Hepatocyte (in vitro differentiated cells): ENCODE measurements at regions not wholly inside any gene's neighbourhood (a gene's known extent, or its start where the extent isn't known, plus 50 kb on each side); places are given as distances from the start of the nearest gene placed in this dataset.
A peak's percentile ranks its signal among the peaks of the same experiment; 100 is the strongest.

Source experiments
- DNase-seq: peaks from one replicate; pipeline ENCODE4 v3.0.0-alpha.2; 2016; ENCODE audit warnings: low spot score
- H2AFZ ChIP-seq: fragments of 200-600 bp; sonication (generic); 2 replicates; pipeline ENCODE4 v1.6.0; 2016; ENCODE audit warnings: antibody characterized with exemption, mild to moderate bottlenecking
- H3K27ac ChIP-seq: fragments of 200-600 bp; sonication (generic); 2 replicates; pipeline ENCODE4 v1.5.1; 2016; ENCODE audit warnings: mild to moderate bottlenecking
- H3K27me3 ChIP-seq: fragments of 200-600 bp; sonication (generic); 2 replicates; pipeline ENCODE4 v1.6.1; 2016
- H3K36me3 ChIP-seq: fragments of 200-600 bp; sonication (generic); replicated peaks from 2 replicates; pipeline ENCODE4 v1.5.1; 2016; ENCODE audit warnings: low read depth; ENCODE audit not compliant: insufficient read depth
- H3K4me1 ChIP-seq: fragments of 200-600 bp; sonication (generic); 2 replicates; pipeline ENCODE4 v1.5.1; 2016; ENCODE audit warnings: mild to moderate bottlenecking, moderate library complexity; ENCODE audit not compliant: insufficient read depth
- H3K4me2 ChIP-seq: fragments of 200-600 bp; sonication (generic); 2 replicates; pipeline ENCODE4 v1.6.0; 2016
- H3K4me3 ChIP-seq: fragments of 200-600 bp; sonication (generic); 2 replicates; pipeline ENCODE4 v1.5.1; 2016; ENCODE audit warnings: mild to moderate bottlenecking
- H3K79me2 ChIP-seq: fragments of 200-600 bp; sonication (generic); 2 replicates; pipeline ENCODE4 v1.6.0; 2017; ENCODE audit warnings: mild to moderate bottlenecking
- H3K9me2 ChIP-seq: fragments of 200-600 bp; sonication (generic); replicated peaks from 2 replicates; pipeline ENCODE4 v1.6.0; 2017; ENCODE audit warnings: mild to moderate bottlenecking; ENCODE audit not compliant: insufficient read depth
- H3K9me3 ChIP-seq: fragments of 200-600 bp; sonication (generic); 2 replicates; pipeline ENCODE4 v1.5.1; 2016; ENCODE audit warnings: low read depth, mild to moderate bottlenecking
- H4K20me1 ChIP-seq: fragments of 200-600 bp; sonication (generic); 2 replicates; pipeline ENCODE4 v1.6.0; 2016; ENCODE audit warnings: mild to moderate bottlenecking; ENCODE audit not compliant: insufficient read depth, poor library complexity, severe bottlenecking
- CTCF ChIP-seq: fragments of 200-600 bp; sonication (generic); IDR thresholded peaks from 2 replicates; pipeline ENCODE4 v1.5.1; 2016; ENCODE audit warnings: antibody characterized with exemption, mild to moderate bottlenecking; ENCODE audit not compliant: poor library complexity
- EZH2 ChIP-seq: fragments of 200-600 bp; sonication (generic); IDR thresholded peaks from 2 replicates; pipeline ENCODE4 v1.6.1; 2016; ENCODE audit warnings: antibody characterized with exemption, mild to moderate bottlenecking, borderline replicate concordance
- EZH2phosphoT487 ChIP-seq: fragments of 200-600 bp; sonication (generic); IDR thresholded peaks from one replicate; pipeline ENCODE4 v1.6.1; 2018; ENCODE audit warnings: antibody characterized with exemption, mild to moderate bottlenecking, low read depth, moderate library complexity; ENCODE audit not compliant: unreplicated experiment, severe bottlenecking
- WGBS: methylation state at CpG from one replicate; pipeline ENCODE4 v1.1.6; 2016; ENCODE audit warnings: low lambda C conversion rate; ENCODE audit errors: missing lambda C conversion rate; 5-methylcytosine and 5-hydroxymethylcytosine counted together

GRCh38 chr4:177789610-177790009 lies 347.4 kb upstream of the AGA start:
- 71% methylated on average over 4 of the region's 4 CpGs for WGBS
- H2AFZ ChIP-seq = peak overlapping the region; percentile 63
- no peaks in the 10 kb centered on the region for H3K9me2 ChIP-seq
- peak overlapping the region; percentile 61 for H3K4me2 ChIP-seq
- TF ChIP-seq EZH2 = no peak
- no peak for TF ChIP-seq CTCF
- TF ChIP-seq EZH2phosphoT487 = no peak
- H3K36me3 ChIP-seq = no peaks in the 10 kb centered on the region
- H4K20me1 ChIP-seq = no peaks in the 10 kb centered on the region
- H3K4me1 ChIP-seq = peaks cover 20% of the 10 kb centered on the region
- H3K27ac ChIP-seq = peak overlapping the region; percentile 81
- H3K4me3 ChIP-seq = no peak overlapping the region
- no peaks in the 10 kb centered on the region for H3K9me3 ChIP-seq
- no peaks in the 10 kb centered on the region for H3K27me3 ChIP-seq
- DNase-seq = no peak
- no peaks in the 10 kb centered on the region for H3K79me2 ChIP-seq

GRCh38 chr4:177791188-177791587 lies 349.0 kb upstream of the AGA start:
- no peak overlapping the region for H3K4me2 ChIP-seq
- no peak for DNase-seq
- no peaks in the 10 kb centered on the region for H3K9me3 ChIP-seq
- H4K20me1 ChIP-seq = no peaks in the 10 kb centered on the region
- no peaks in the 10 kb centered on the region for H3K36me3 ChIP-seq
- H3K9me2 ChIP-seq = no peaks in the 10 kb centered on the region
- WGBS = 91% methylated on average over 4 of the region's 4 CpGs
- peaks cover 20% of the 10 kb centered on the region for H3K4me1 ChIP-seq
- TF ChIP-seq CTCF (no peak), EZH2 (no peak), EZH2phosphoT487 (no peak)
- H3K27me3 ChIP-seq = no peaks in the 10 kb centered on the region
- H3K79me2 ChIP-seq = no peaks in the 10 kb centered on the region
- H3K4me3 ChIP-seq = no peak overlapping the region
- no peak overlapping the region for H3K27ac ChIP-seq
- H2AFZ ChIP-seq = no peak overlapping the region

GRCh38 chr4:177796841-177797240 lies 354.6 kb upstream of the AGA start:
- no peaks in the 10 kb centered on the region for H3K9me3 ChIP-seq
- H3K4me3 ChIP-seq = no peak overlapping the region
- no peak for DNase-seq
- 48% methylated on average over 5 of the region's 5 CpGs for WGBS
- no peaks in the 10 kb centered on the region for H3K27me3 ChIP-seq
- no peaks in the 10 kb centered on the region for H3K36me3 ChIP-seq
- H2AFZ ChIP-seq = no peak overlapping the region
- H3K4me1 ChIP-seq = peaks cover 5% of the 10 kb centered on the region
- H3K9me2 ChIP-seq = no peaks in the 10 kb centered on the region
- no peaks in the 10 kb centered on the region for H4K20me1 ChIP-seq
- H3K4me2 ChIP-seq = no peak overlapping the region
- no peak overlapping the region for H3K27ac ChIP-seq
- H3K79me2 ChIP-seq = no peaks in the 10 kb centered on the region
- no peak for TF ChIP-seq EZH2
- TF ChIP-seq CTCF = no peak
- TF ChIP-seq EZH2phosphoT487 = no peak

- H3K9me2 ChIP-seq = no peaks in the 10 kb centered on the region
- H3K4me3 ChIP-seq = no peak overlapping the region
- H3K4me1 ChIP-seq = peaks cover 3% of the 10 kb centered on the region
- H3K79me2 ChIP-seq = no peaks in the 10 kb centered on the region
- H3K9me3 ChIP-seq = no peaks in the 10 kb centered on the region
- TF ChIP-seq EZH2 = no peak
- TF ChIP-seq EZH2phosphoT487 = no peak
- no peak for TF ChIP-seq CTCF
- H3K4me2 ChIP-seq = no peak overlapping the region
- H4K20me1 ChIP-seq = no peaks in the 10 kb centered on the region
- H3K27me3 ChIP-seq = no peaks in the 10 kb centered on the region
- WGBS = 0% methylated on average over 1 of the region's 1 CpG
- DNase-seq = no peak
- H3K27ac ChIP-seq = no peak overlapping the region
- H3K36me3 ChIP-seq = no peaks in the 10 kb centered on the region
- H2AFZ ChIP-seq = no peak overlapping the region
Measured at GRCh38 chr4:177798161-177798560, 355.9 kb upstream of the AGA start.
